GM12865 (cell line): ENCODE measurements at regions not wholly inside any gene's neighbourhood (a gene's known extent, or its start where the extent isn't known, plus 50 kb on each side); places are given as distances from the start of the nearest gene placed in this dataset.
"Not testable (repeated sequence)": the region's sequence is repeated elsewhere in the genome, so short reads cannot be mapped to it uniquely, and the experiment has no call there.

ENCODE experiments used
- DNase-seq: peaks from one replicate; pipeline ENCODE4 v3.0.0; 2010; ENCODE audit warnings: low read depth
- H3K4me3 ChIP-seq: 2 replicates; pipeline ENCODE4 v1.5.1; 2011; ENCODE audit warnings: mild to moderate bottlenecking, low read depth, low read length, control low read depth
- TF ChIP-seq, protein P1 (sequence below): IDR thresholded peaks from 2 replicates; pipeline ENCODE4 v1.5.1; 2011; ENCODE audit warnings: low read length, control low read depth, low read depth, inconsistent platforms; ENCODE audit not compliant: insufficient read depth; ENCODE audit errors: missing control alignments

DNA sequence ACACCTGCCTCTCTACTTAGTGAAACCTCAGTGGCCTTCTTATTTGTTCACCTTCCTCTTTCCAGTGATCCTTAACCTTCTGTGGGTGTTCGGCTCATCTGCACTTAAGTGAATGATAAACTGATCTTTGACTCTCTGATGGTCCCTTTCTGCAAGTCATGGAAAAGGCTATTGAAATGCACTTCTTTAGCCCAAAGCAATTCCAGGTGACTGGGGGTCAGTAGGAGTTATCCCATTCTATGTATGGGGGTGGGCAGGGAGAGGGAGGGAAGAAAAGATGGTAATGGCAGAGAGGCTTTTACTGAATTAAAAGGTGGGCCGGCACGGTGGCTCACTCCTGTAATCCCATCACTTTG, 170.8 kb downstream of the RGS9 start:
- no peak for DNase-seq
- TF ChIP-seq, protein P1, sequence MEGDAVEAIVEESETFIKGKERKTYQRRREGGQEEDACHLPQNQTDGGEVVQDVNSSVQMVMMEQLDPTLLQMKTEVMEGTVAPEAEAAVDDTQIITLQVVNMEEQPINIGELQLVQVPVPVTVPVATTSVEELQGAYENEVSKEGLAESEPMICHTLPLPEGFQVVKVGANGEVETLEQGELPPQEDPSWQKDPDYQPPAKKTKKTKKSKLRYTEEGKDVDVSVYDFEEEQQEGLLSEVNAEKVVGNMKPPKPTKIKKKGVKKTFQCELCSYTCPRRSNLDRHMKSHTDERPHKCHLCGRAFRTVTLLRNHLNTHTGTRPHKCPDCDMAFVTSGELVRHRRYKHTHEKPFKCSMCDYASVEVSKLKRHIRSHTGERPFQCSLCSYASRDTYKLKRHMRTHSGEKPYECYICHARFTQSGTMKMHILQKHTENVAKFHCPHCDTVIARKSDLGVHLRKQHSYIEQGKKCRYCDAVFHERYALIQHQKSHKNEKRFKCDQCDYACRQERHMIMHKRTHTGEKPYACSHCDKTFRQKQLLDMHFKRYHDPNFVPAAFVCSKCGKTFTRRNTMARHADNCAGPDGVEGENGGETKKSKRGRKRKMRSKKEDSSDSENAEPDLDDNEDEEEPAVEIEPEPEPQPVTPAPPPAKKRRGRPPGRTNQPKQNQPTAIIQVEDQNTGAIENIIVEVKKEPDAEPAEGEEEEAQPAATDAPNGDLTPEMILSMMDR: no peak
- H3K4me3 ChIP-seq: no peak overlapping the region

DNA sequence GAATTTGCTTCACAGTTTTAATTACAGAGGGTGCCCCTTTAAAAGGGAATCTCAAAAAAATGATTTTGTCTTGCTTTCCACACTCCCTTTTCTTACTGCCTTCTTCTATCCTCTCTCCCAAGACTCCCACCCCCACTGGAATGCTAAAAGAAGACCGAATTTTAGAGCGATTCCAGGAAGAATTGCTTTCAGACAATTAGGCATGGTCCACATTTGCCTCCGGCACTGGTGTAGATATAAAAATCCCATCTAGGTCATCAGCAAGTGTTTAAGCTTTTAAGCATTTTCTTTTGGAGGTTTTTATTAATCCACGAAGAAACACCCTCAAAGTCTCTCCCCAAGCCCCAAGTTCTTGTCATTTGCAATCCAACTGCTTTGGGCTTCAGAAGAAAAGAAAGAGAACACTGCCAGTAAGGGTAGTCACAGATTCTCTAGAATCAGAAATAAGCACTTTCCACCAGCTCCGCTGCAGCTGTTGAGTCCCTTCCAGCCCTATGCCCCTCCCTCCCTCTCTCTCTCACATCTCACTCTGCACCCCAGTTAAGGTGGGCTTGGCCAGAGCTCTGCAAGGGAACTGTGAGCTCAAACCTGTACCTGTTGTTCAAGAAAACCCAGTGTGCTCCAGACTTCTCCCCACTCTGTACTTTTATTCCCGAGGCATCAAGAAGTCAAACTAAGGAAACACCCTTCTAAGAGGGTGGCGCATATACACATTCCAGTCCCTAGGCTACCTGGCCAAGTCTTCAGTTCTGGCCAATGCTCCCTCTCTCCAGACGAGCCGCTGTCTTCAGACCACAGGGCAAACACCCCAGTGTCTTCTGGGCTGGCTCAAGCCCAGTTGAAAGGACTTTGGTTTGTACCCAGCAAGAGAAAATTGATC, 170.2 kb downstream of the RGS9 start:
- H3K4me3 ChIP-seq: no peak overlapping the region
- TF ChIP-seq, protein P1: no peak
- DNase-seq: no peak

DNA sequence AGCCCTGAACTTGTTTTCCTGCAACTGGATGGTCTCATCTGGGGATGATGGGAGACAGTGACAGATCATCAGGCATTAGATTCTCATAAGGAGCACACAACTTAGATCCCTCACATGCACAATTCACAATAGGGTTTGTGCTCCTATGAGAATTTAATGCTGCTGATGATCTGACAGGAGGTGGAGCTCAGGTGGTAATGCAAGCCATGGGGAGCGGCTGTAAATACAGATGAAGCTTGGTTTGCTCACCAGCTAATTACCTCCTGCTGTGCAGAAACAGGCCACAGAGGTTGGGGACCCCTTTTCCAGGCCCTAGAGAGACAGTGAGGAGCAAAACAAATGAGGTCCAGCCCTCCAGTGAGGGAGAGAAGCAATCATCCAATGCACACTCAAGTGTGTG, 168.6 kb downstream of the RGS9 start:
- DNase-seq: no peak
- TF ChIP-seq, protein P1: no peak

DNA sequence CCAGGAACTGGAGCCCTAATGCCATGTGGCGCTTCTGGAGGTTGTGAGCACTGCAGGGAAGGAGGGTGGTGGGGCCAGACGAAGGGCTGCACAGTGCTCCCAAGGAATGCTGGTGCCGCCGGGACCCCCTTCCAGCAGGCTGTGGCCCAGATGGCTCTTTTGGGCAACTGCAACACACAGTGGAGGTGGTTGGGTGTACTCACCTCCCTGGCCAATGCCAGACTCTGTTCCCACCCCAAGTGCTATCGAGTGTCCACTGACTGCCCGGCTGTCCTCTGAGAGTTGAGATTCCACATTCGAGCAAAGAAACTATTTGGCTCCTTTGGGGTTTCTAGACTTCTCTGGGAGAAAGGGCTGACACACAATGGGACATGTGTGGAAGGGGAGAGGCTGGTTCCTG, 167.9 kb downstream of the RGS9 start:
- no peak for DNase-seq
- TF ChIP-seq, protein P1: no peak
- H3K4me3 ChIP-seq: no peak overlapping the region

More for the DNA sequence above, 168.6 kb downstream of the RGS9 start:
- H3K4me3 ChIP-seq: no peak overlapping the region

DNA sequence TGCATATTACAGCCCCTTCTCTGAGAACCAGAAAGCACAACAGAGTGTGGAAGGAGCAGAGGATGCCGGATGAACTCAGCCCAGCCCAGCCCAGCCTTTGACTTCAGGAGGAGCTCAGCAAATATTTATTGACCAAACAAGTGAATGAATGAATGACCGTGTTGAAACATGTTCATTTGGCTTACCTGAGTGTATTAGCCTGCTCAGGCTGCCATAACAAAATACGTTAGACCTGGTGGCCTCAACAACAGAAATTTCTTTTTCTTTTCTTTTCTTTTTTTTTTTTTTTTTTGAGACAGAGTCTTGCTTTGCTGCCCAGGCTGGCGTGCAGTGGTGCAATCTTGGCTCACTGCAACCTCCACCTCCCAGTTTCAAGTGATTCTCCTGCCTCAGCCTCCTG, 164.7 kb downstream of the RGS9 start:
- not testable (repeated sequence) for DNase-seq, H3K4me3 ChIP-seq

DNA sequence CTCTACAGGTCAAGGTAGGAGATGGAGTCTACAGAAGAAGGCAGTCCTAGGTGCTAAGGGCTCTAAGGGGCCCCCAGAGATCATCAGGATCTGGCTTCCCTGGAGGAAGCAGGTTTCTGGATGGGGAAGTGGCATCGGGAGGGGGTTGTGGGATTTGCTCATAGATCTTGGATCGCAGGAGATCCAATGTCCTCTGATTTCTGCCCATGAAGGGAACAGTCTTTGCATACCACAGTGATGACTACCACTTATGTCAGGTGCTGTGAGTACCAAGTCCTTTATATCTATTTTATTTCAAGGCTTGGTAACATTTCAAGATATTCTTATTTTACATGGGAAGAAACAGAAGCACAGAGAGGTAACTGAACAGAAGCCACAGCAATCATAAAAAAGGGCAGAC, 164.0 kb downstream of the RGS9 start:
- TF ChIP-seq, protein P1: no peak
- no peak overlapping the region for H3K4me3 ChIP-seq
- no peak for DNase-seq

DNA sequence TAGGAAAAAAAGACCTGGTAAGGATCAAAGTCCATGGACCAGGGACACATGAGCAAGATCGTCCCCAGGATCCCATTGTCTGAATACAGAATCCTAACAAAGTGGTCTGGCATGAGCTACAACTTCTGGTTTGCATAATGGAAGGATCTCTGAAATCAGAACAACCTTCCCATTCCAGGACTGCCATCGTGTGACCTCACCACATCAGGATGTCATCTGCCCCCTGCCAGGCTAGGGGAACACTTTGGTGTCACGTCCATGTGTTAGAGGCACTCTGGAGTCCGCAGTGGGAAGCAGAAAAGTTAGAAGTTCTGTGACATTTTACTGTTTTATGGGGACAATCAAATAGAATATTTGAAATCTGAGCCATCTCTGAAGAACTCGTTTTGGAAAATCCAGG, 160.7 kb downstream of the RGS9 start:
- TF ChIP-seq, protein P1: no peak
- no peak for DNase-seq
- no peak overlapping the region for H3K4me3 ChIP-seq
